Liver (tissue), 8 donors: ENCODE measurements at regions not wholly inside any gene's neighbourhood (a gene's known extent, or its start where the extent isn't known, plus 50 kb on each side); places are given as distances from the start of the nearest gene placed in this dataset.

Source experiments
- DNase-seq: peaks from one replicate; pipeline ENCODE4 v3.0.0-alpha.2; 2017; ENCODE audit warnings: low spot score
- H3K27ac ChIP-seq, 2 donors: one replicate each; pipeline ENCODE4 v1.7.0; 2013; ENCODE audit warnings: inconsistent platforms in 2 of 2, low read length in 2 of 2, control low read depth in 1 of 2, low read depth in 1 of 2, mild to moderate bottlenecking in 1 of 2
- H3K27me3 ChIP-seq, 4 donors: one replicate each; pipeline versions ENCODE4 v1.6.1 to v1.7.0; 2013; ENCODE audit warnings: low read length in 3 of 4, inconsistent platforms in 1 of 4, mild to moderate bottlenecking in 1 of 4, moderate library complexity in 1 of 4; ENCODE audit not compliant: control insufficient read depth in 4 of 4, insufficient read depth in 4 of 4
- H3K36me3 ChIP-seq, 4 donors: one replicate each; pipeline versions ENCODE4 v1.6.1 to v1.7.0; 2013; ENCODE audit warnings: low read length in 3 of 4, mild to moderate bottlenecking in 3 of 4, low read depth in 1 of 4, moderate library complexity in 1 of 4; ENCODE audit not compliant: control insufficient read depth in 4 of 4, insufficient read depth in 3 of 4
- H3K4me1 ChIP-seq, 4 donors: one replicate each; pipeline versions ENCODE4 v1.6.1 to v1.7.0; 2013; ENCODE audit warnings: low read length in 3 of 4, mild to moderate bottlenecking in 3 of 4, moderate library complexity in 1 of 4; ENCODE audit not compliant: control insufficient read depth in 4 of 4, insufficient read depth in 4 of 4
- H3K4me3 ChIP-seq, 3 donors: one replicate each; pipeline versions ENCODE4 v1.6.1 to v1.7.0; 2013; ENCODE audit warnings: low read length in 3 of 3, control low read depth in 1 of 3, low read depth in 1 of 3, mild to moderate bottlenecking in 1 of 3
- H3K9ac ChIP-seq, 2 donors: one replicate each; pipeline ENCODE4 v1.7.0; 2013; ENCODE audit warnings: low read length in 2 of 2, mild to moderate bottlenecking in 2 of 2, moderate library complexity in 2 of 2, control low read depth in 1 of 2, low read depth in 1 of 2
- H3K9me3 ChIP-seq, 4 donors: one replicate each; pipeline versions ENCODE4 v1.6.1 to v1.7.0; 2013; ENCODE audit warnings: low read length in 3 of 4; ENCODE audit not compliant: control insufficient read depth in 4 of 4
- EGR1 ChIP-seq, 2 donors: IDR thresholded peaks; 2 replicates each; pipeline ENCODE4 v1.6.1; 2016 to 2018; ENCODE audit warnings: antibody characterized with exemption in 2 of 2, low read depth in 2 of 2
- FOXA1 ChIP-seq: IDR thresholded peaks from 2 replicates; pipeline ENCODE4 v1.6.1; 2016; ENCODE audit warnings: antibody characterized with exemption
- FOXA2 ChIP-seq: IDR thresholded peaks from 2 replicates; pipeline ENCODE4 v1.6.1; 2016; ENCODE audit warnings: antibody characterized with exemption
- GABPA ChIP-seq, 2 donors: IDR thresholded peaks in 1 of 2; conservative IDR thresholded peaks in 1 of 2; 2 replicates each; pipeline ENCODE4 v1.6.1; 2016; ENCODE audit warnings: antibody characterized with exemption in 2 of 2, mild to moderate bottlenecking in 1 of 2, moderate library complexity in 1 of 2
- HNF4A ChIP-seq, 2 donors: conservative IDR thresholded peaks; 2 replicates each; pipeline ENCODE4 v1.6.1; 2016; ENCODE audit warnings: antibody characterized with exemption in 2 of 2, mild to moderate bottlenecking in 2 of 2
- HNF4G ChIP-seq: IDR thresholded peaks from 2 replicates; pipeline ENCODE4 v1.6.1; 2016; ENCODE audit warnings: antibody characterized with exemption
- JUND ChIP-seq, 2 donors: IDR thresholded peaks; 2 replicates each; pipeline ENCODE4 v1.6.1; 2016; ENCODE audit warnings: antibody characterized with exemption in 2 of 2
- MAX ChIP-seq: IDR thresholded peaks from 2 replicates; pipeline ENCODE4 v1.6.1; 2016; ENCODE audit warnings: antibody characterized with exemption
- NR2F2 ChIP-seq: IDR thresholded peaks from 2 replicates; pipeline ENCODE4 v1.6.1; 2016; ENCODE audit warnings: antibody characterized with exemption
- RAD21 ChIP-seq, 2 donors: IDR thresholded peaks; 2 replicates each; pipeline ENCODE4 v1.6.1; 2016; ENCODE audit warnings: antibody characterized with exemption in 2 of 2, mild to moderate bottlenecking in 2 of 2
- RXRA ChIP-seq, 2 donors: IDR thresholded peaks; 2 replicates each; pipeline ENCODE4 v1.6.1; 2017 to 2018; ENCODE audit warnings: antibody characterized with exemption in 2 of 2, mild to moderate bottlenecking in 1 of 2
- SP1 ChIP-seq: IDR thresholded peaks from 2 replicates; pipeline ENCODE4 v1.6.1; 2018; ENCODE audit warnings: antibody characterized with exemption, mild to moderate bottlenecking
- TAF1 ChIP-seq: conservative IDR thresholded peaks from 2 replicates; pipeline ENCODE4 v1.6.1; 2016; ENCODE audit warnings: antibody characterized with exemption, mild to moderate bottlenecking
- YY1 ChIP-seq: IDR thresholded peaks from 2 replicates; pipeline ENCODE4 v1.6.1; 2016; ENCODE audit warnings: antibody characterized with exemption, mild to moderate bottlenecking
- WGBS: extraction: QIAGEN DNeasy Blood & Tissue Kit; methylation state at CpG from one replicate; pipeline ENCODE4 v1.1.7; 2013; 5-methylcytosine and 5-hydroxymethylcytosine counted together
- TF ChIP-seq, protein P1 (sequence below): fragments of 150-350 bp; IDR thresholded peaks from 2 replicates; pipeline ENCODE4 v1.5.1; 2017; ENCODE audit warnings: improper control_type of control experiment, low read depth, low read length; ENCODE audit not compliant: missing input control
- TF ChIP-seq, protein P2 (sequence below): IDR thresholded peaks from 2 replicates; pipeline ENCODE4 v1.6.1; 2016; ENCODE audit warnings: antibody characterized with exemption, mild to moderate bottlenecking
- TF ChIP-seq, protein P3 (sequence below): IDR thresholded peaks from 2 replicates; pipeline ENCODE4 v1.6.1; 2016; ENCODE audit warnings: antibody characterized with exemption
- TF ChIP-seq, protein P4 (sequence below): IDR thresholded peaks from 2 replicates; pipeline ENCODE4 v1.6.1; 2016; ENCODE audit warnings: antibody characterized with exemption
- donor health status: healthy.
- donor health status: healthy.
- donor health status: healthy.
- donor health status: healthy.
- donor health status: healthy.

DNA sequence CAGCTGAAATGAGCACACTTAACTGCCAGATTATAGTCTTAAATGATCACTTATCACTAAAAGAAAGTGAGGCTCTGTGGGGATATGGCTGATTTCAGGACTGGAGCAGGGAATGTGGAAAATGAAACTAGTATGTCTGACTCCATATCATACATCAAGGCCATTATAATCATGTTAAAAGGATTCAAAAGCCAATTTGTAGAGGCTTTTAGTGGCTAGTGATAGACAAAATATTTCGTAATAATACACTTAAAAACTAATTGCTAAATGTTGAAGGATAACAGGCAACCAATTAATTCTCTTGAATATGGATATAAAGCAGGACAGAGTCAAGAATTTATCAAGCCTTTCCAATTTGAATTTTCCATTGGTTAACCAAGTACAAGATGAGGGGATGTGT is 358.1 kb upstream of the NDST3 start:
- Histone ChIP-seq H3K27me3 (no peaks in the 10 kb centered on the region), H3K9ac (no peak overlapping the region), H3K27ac (no peak overlapping the region), H3K4me3 (no peak overlapping the region), H3K4me1 (no peaks in the 10 kb centered on the region), H3K36me3 (no peaks in the 10 kb centered on the region), H3K9me3 (no peaks in the 10 kb centered on the region)
- DNase-seq, result no peak
- WGBS, result 0% methylated on average over 1 of the region's 1 CpG
- no peak for TF ChIP-seq HNF4G
- no peak for TF ChIP-seq GABPA (IDR thresholded peaks at IDR 0.05 in 1 of 2, conservative IDR thresholded peaks at IDR 0.05 in 1 of 2)
- TF ChIP-seq HNF4A (conservative IDR thresholded peaks at IDR 0.05), result no peak
- TF ChIP-seq, protein P1, sequence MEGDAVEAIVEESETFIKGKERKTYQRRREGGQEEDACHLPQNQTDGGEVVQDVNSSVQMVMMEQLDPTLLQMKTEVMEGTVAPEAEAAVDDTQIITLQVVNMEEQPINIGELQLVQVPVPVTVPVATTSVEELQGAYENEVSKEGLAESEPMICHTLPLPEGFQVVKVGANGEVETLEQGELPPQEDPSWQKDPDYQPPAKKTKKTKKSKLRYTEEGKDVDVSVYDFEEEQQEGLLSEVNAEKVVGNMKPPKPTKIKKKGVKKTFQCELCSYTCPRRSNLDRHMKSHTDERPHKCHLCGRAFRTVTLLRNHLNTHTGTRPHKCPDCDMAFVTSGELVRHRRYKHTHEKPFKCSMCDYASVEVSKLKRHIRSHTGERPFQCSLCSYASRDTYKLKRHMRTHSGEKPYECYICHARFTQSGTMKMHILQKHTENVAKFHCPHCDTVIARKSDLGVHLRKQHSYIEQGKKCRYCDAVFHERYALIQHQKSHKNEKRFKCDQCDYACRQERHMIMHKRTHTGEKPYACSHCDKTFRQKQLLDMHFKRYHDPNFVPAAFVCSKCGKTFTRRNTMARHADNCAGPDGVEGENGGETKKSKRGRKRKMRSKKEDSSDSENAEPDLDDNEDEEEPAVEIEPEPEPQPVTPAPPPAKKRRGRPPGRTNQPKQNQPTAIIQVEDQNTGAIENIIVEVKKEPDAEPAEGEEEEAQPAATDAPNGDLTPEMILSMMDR, result no peak
- no peak for TF ChIP-seq YY1
- no peak for TF ChIP-seq FOXA1
- TF ChIP-seq, protein P2, sequence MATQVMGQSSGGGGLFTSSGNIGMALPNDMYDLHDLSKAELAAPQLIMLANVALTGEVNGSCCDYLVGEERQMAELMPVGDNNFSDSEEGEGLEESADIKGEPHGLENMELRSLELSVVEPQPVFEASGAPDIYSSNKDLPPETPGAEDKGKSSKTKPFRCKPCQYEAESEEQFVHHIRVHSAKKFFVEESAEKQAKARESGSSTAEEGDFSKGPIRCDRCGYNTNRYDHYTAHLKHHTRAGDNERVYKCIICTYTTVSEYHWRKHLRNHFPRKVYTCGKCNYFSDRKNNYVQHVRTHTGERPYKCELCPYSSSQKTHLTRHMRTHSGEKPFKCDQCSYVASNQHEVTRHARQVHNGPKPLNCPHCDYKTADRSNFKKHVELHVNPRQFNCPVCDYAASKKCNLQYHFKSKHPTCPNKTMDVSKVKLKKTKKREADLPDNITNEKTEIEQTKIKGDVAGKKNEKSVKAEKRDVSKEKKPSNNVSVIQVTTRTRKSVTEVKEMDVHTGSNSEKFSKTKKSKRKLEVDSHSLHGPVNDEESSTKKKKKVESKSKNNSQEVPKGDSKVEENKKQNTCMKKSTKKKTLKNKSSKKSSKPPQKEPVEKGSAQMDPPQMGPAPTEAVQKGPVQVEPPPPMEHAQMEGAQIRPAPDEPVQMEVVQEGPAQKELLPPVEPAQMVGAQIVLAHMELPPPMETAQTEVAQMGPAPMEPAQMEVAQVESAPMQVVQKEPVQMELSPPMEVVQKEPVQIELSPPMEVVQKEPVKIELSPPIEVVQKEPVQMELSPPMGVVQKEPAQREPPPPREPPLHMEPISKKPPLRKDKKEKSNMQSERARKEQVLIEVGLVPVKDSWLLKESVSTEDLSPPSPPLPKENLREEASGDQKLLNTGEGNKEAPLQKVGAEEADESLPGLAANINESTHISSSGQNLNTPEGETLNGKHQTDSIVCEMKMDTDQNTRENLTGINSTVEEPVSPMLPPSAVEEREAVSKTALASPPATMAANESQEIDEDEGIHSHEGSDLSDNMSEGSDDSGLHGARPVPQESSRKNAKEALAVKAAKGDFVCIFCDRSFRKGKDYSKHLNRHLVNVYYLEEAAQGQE, result no peak
- TF ChIP-seq RAD21 (IDR thresholded peaks at IDR 0.05), result no peak
- TF ChIP-seq, protein P3, sequence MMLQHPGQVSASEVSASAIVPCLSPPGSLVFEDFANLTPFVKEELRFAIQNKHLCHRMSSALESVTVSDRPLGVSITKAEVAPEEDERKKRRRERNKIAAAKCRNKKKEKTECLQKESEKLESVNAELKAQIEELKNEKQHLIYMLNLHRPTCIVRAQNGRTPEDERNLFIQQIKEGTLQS, result no peak
- TF ChIP-seq SP1, result no peak
- TF ChIP-seq RXRA (IDR thresholded peaks at IDR 0.05), result no peak
- no peak for TF ChIP-seq EGR1 (IDR thresholded peaks at IDR 0.05; ENCODE audit: low read depth in 2 of 2)
- TF ChIP-seq MAX, result no peak
- TF ChIP-seq NR2F2, result no peak
- no peak for TF ChIP-seq JUND (IDR thresholded peaks at IDR 0.05)
- TF ChIP-seq TAF1, result no peak
- TF ChIP-seq FOXA2, result no peak
- TF ChIP-seq, protein P4, sequence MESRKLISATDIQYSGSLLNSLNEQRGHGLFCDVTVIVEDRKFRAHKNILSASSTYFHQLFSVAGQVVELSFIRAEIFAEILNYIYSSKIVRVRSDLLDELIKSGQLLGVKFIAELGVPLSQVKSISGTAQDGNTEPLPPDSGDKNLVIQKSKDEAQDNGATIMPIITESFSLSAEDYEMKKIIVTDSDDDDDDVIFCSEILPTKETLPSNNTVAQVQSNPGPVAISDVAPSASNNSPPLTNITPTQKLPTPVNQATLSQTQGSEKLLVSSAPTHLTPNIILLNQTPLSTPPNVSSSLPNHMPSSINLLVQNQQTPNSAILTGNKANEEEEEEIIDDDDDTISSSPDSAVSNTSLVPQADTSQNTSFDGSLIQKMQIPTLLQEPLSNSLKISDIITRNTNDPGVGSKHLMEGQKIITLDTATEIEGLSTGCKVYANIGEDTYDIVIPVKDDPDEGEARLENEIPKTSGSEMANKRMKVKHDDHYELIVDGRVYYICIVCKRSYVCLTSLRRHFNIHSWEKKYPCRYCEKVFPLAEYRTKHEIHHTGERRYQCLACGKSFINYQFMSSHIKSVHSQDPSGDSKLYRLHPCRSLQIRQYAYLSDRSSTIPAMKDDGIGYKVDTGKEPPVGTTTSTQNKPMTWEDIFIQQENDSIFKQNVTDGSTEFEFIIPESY, result no peak
